GM18519 (cell line): ENCODE measurements at regions not wholly inside any gene's neighbourhood (a gene's known extent, or its start where the extent isn't known, plus 50 kb on each side); places are given as distances from the start of the nearest gene placed in this dataset.

ENCODE experiments used
- ATAC-seq: cut with Tn5 transposase; IDR thresholded peaks from one replicate; pipeline ENCODE4 v1.9.1; 2021; ENCODE audit warnings: mild to moderate bottlenecking, moderate library complexity; ENCODE audit not compliant: unreplicated experiment, low FRiP score

DNA sequence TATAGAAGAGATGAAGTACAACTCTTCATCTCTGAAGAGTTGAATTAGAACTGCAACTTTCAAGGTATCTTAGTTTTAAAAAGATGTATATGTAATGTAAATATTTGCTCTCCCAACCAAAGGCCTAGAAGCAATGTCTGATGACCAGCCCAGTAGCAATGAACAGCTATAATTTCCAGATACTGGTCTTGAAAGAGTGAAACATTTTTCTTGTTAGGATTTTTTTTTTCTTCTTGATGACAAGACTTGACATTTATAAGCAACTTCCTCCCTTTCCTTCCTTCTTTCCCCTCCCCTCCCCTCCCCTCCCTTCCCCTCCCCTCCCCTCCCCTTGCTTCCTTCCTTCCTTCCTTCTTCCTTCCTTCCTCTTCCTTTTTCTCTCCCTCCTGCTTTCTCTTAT is 423.4 kb downstream of the ZIC1 start:
- no peak for ATAC-seq

DNA sequence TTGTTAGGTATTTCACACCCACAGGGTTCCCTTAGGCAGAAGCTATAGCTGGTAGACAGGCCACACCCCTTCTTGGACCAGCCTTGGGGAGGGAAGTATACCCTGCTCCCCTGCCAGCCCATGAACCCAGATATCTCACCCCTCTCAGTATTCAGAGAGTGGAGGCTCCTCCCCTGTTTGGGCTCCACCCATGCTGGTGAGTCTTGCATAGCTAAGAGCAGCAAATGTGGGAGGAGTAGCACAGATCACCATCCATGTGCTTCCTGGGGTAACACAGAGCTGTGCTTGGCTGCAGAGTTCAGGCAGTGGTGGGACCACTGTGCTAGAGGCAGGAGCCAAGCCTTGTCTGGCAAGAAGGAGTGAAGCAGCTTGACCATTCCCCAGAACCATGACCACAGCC is 427.2 kb downstream of the ZIC1 start:
- no peak for ATAC-seq

DNA sequence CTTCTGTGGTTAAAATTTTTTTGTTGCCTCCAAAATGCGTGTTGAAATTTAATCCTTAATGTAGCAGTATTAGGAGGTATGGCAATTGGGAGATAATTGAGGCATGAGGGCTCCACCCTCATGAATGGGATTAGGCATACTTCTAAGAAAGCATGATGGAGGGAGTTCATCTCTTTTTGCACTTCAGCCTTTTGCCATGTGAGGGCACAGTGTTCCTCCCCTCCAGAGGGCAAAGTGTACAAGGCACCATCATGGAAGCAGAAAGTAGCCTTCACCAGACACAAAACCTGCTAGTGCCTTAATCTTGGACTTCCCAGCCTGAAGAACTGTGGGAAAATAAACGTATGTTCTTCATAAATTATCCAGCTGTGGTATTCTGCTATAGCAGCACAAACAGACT is 429.5 kb downstream of the ZIC1 start:
- no peak for ATAC-seq

GRCh38 chr3:147843331-147843730 is 434.2 kb downstream of the ZIC1 start:
- ATAC-seq, result no peak

- no peak for ATAC-seq
Measured at GRCh38 chr3:147846293-147846692, 437.1 kb downstream of the ZIC1 start.

DNA sequence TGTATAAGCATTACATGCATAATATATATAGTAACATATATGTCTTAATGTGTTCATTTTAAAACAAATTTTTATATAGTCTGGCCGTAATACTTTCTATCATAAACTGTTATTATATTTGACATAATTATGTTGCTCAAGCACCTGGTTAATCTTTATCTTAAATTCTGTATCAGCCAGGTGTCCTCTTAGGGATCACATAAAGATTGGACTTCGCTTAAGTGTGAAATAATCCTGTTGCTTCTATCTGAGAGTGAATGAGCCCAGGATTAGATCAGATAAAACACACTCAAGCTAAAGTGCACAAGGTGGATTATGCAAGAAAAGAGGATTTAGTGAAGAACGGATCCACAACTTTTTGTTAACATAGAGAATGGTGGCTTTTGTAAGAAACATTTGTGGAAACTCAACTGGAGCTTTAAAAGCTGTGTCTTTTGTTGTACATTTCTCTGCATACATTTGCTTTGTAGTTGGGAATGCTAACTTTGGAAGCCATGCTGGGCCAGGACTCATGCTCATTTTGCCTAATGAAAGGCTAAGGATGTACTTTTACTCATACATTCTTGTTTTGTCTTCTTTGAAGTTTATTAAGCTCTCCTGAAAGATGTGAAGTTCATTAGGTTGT is 437.8 kb downstream of the ZIC1 start:
- no peak for ATAC-seq

DNA sequence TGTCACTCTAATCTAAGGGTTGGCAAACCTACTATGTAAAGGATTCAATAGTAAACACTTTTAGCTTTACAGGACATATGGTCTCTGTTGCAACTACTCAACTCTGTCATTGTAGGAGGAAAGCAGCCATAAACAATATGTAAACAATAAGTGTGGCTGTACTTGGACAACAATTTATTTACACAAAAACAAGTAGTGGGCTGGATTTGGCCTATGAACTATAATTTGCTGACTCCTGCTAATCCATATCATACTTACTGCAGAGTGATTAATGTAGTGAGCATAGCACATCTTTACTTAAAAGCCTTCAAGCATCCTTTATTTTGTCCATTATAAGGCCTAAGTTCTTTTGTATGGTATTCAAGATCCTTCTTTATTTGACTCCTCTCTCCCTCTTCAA is 441.9 kb downstream of the ZIC1 start:
- no peak for ATAC-seq

DNA sequence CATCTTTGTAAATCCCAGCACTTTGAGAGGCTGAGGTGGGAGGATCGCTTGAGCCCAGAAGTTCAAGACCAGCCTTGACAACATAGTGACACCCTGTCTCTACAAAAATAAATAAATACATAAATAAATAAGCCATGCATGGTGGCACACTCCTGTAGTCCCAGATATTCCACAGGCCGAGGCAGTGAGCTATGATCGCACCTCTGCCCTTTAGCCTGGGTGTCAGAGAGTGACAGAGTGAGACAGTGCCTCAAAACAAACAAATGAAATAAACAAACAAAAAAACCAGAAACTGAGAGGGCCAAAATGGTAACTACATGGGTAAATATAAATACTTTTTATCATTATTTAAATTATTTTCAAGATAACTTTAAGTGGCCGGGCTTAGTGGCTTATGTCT is 445.4 kb downstream of the ZIC1 start:
- ATAC-seq, result no peak

DNA sequence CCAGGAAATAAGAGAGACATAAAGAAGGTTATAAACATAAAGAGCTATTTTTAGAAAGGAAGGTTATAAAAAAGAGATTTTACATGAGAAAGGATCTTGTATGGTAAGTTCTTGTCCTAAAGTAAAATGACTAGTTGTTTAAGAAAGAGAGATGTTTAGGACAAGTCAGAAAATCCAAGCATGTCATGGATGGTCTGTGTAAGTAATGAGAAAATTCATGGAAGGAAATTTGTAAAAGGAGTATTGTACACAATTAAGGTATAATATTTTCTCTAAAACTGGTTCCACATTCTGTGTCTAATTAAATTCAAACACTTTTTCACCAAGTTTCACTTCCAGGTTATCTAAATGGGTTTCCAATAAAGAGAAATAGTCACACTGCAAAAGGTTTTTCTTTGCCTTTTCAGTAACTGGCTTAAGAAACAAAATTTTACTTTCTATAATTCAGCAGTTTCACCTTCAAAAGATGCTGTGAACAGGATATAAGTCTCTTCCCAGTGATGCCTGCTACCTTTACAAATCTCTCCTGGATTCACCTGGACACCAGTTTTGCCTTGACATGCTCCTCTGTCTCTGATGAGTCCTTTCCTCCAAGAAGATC is 455.7 kb downstream of the ZIC1 start:
- no peak for ATAC-seq

GRCh38 chr3:147866561-147866960 is 457.4 kb downstream of the ZIC1 start:
- no peak for ATAC-seq

- ATAC-seq, result no peak
Measured at GRCh38 chr3:147872568-147872967, 463.4 kb downstream of the ZIC1 start.

DNA sequence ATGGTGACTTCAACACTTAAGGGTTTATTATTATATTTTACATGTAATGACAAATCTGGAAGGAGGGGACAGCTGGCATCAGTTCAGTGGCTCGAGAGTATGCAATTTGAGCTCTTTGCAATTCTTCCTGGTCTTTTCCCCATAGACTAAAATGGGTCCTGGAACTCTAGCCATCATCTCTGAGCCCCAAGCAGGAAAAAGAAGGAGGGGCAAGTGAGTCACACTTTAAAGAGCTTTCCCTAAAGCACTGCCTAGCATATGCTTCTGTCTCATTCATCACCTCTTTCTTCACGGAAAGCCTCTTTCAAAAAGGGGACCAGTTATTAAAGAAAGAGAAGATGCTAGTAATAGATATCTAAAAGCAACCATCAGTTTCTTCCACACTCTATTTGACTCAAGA is 466.3 kb downstream of the ZIC1 start:
- no peak for ATAC-seq

DNA sequence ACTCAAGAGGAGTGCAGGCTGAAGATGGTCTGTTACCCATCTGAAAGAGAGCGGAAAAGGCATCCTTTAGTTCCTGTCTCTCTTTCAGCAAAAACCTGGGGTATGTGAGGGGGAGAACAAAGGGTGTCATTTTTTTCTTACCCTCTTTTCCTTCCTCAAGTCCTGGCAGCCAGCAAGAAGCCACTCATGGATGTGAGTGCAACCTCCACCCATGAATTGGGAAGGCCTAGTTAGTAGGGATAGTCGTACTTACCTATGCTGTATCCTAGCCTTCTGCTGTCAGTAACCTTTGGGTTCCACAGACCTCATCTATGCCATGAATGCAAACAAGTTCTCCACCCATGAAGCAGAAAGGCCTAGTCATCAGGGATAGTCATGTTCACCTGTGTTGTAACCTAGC is 472.8 kb downstream of the ZIC1 start:
- ATAC-seq, result no peak

DNA sequence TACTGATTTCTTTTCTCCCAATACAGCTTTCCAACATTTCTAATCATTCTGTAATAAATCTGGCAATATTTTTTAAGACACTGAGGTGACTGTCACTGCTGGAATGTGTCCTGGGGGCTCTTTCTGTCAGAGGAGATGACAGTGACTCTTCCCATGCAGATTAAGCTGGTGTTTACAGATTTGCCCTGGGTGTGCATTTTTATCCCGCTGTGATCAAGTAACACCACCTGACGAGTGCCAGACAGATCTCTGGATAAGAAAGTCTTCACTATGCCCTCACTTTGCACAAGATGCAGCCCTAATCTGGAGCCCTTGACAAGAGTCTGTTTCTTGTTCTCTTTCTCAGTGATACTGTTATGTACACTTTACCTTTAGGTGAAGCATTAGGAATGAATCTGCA is 477.7 kb downstream of the ZIC1 start:
- no peak for ATAC-seq

DNA sequence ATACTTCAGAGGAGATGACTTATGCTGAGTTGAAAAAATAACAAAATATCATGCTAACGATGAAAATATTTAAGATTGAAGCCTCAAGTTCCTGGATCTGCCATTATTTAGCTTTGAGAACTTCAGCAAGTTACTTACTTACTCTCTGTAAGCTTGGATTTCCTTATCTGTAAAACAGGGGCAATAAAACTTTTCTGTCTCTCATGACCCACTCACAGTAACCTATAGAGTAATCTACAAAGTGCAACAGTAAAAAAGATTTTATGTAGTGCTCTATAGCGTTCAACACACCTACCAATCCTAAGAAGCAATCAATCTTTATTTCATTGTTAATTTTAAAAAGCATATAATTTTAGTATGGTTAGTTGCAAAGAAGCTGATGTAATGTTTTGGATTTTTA is 478.6 kb downstream of the ZIC1 start:
- no peak for ATAC-seq

DNA sequence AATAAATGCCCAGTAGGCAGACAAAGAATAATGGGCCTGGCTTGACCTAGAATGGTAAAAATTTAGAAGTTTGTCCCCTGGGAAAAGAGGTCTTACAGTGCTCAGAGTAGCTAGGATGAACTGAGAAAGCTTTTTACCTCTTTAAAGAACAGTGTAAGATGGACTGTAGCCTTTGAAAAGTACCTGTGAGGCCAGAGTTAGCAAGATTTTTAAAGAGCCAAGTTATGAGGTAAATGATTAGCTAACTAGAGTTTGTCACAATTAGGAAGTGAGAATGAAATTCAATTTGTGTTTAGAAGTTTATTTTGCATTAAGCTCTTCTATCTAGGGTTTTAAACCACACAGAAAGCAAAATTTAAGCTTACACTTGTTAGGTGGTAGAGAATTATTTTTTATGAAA is 480.9 kb downstream of the ZIC1 start:
- ATAC-seq, result no peak

DNA sequence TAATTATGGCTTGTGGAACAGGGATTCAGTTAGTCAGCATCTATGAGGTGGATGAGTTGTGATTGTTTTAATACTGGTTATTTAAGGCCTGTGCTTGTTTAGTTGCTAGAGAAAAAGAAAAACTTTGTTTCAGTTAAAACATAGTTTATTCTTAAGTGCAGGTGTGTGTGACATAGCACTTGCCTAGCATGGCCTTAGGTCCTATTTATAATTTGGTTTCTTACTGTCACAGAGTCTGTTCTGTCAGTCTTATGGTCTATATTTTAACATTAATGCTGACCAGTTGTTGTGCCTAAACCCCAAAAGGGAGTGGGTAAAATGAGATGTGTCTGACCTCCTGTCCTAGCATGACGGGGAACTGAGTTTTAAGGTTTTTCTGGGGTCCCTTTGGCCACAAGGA is 486.3 kb downstream of the ZIC1 start:
- ATAC-seq, result no peak

DNA sequence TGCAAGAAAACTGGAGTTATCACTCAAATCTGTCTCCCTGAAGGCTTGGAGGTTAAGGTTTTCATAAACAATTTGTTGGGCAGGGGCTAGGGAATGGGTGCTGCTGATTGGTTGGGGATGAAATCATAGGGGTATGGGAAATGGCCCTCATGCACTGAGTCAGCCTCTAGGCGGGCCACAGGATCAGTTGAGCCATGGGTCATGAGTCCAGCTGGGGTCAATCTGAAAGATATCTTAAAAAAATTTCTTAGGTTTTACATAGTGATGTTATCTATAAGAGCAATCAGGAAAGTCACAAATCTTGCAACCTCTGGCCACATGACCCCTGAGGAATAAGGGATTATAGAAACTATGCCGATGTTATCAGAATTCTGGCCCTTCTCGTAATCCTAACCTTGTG is 491.7 kb downstream of the ZIC1 start:
- no peak for ATAC-seq

DNA sequence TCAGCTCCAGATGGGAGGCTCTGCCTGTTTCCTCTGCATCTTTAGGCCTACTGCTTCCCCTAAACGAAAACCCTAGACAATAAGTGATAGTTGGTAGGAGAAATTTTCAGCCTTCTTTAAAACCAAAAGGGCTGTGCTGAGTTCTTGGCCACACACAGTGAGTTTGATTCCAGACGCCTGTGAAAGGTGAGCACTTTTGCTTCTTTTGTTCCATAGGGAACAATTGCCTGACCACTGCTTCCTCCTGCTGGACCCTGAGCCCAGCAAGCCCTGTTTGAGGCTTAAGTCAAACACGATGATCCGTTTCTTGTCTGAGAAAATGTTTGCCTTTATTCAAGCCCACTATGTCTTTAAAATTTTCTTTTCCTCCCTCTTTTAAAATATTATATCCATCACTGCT is 493.9 kb downstream of the ZIC1 start:
- ATAC-seq, result no peak

DNA sequence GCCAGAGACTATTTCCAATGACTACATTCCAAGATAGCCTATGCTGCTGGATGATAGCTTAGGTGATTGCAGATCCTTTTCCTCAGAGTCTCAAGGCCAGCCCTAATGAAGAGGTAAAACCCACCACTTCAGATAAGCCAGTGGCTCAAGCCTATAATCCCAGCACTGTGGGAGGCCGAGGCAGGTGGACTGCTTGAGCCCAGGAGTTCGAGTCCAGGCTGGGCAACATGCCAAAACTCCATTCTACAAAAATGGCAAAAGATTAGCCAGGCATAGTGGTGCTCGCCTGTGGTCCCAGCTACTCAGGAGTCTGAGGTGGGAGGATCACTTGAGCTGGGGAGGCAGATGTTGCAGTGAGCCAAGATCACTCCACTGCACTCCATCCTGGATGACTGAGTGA is 495.3 kb downstream of the ZIC1 start:
- no peak for ATAC-seq

GRCh38 chr3:147906285-147906684 is 497.1 kb downstream of the ZIC1 start:
- ATAC-seq, result no peak

DNA sequence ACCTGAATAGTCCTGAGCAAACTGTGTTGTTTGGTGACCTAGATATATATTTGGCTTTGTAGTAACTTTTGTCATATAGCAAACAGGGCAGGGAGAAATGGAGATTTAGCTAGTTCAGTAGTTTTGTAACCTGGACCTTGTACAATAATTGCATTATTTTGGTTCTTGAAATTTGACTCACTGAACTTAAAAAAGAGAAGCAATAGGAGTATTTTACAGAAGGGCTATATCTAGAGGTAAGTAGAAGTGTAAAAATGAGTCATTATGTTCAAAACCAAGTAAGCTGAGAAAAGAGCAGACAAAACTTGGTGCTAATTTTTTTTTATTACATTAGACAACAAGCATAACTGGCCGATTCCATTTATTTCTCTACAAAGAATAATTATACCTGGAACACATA is 505.4 kb downstream of the ZIC1 start:
- no peak for ATAC-seq

DNA sequence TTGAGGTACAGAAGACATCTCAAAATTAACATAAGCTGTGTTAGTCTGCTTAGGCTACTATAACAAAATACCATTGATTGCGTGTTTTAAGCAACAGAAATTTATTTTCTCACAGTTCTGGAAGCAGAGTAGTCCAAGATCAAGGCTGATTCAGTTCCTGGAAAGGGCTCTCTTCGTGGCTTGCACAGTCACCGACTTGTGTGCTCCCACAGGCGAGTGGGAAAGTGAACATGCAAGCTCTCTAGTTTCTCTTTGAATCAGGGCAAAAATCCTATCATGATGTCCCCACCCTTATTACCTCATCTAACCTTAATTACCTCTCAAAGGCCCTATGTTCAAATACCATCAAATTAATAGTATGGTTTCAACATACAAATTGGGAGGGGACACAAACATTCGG is 505.9 kb downstream of the ZIC1 start:
- no peak for ATAC-seq
